Nephron progenitor cell (in vitro differentiated cells): ENCODE measurements at regions not wholly inside any gene's neighbourhood (a gene's known extent, or its start where the extent isn't known, plus 50 kb on each side); places are given as distances from the start of the nearest gene placed in this dataset.

Experiments used
- DNase-seq: peaks from one replicate; pipeline ENCODE4 v3.0.0; 2021
- H3K27ac Mint-ChIP-seq: 2 replicates; pipeline ENCODE4 v1.8.0; 2021; ENCODE audit warnings: mild to moderate bottlenecking, moderate library complexity, mixed read lengths
- H3K27me3 Mint-ChIP-seq: 2 replicates; pipeline ENCODE4 v1.8.0; 2021; ENCODE audit warnings: mild to moderate bottlenecking, low read depth, mixed read lengths; ENCODE audit not compliant: poor library complexity
- H3K36me3 Mint-ChIP-seq: 2 replicates; pipeline ENCODE4 v1.8.0; 2021; ENCODE audit warnings: low read depth, mixed read lengths
- H3K4me1 Mint-ChIP-seq: 2 replicates; pipeline ENCODE4 v1.8.0; 2021; ENCODE audit warnings: mixed read lengths
- H3K4me3 Mint-ChIP-seq: 2 replicates; pipeline ENCODE4 v1.8.0; 2021; ENCODE audit warnings: mild to moderate bottlenecking, moderate library complexity, mixed read lengths
- H3K9me3 Mint-ChIP-seq: 2 replicates; pipeline ENCODE4 v1.8.0; 2021; ENCODE audit warnings: mild to moderate bottlenecking, moderate library complexity, mixed read lengths
- TF ChIP-seq, protein P1 (sequence below): fragments of 200-600 bp; sonication (generic); IDR thresholded peaks from 2 replicates; pipeline ENCODE4 v1.5.0; 2021; ENCODE audit warnings: antibody characterized with exemption

DNA sequence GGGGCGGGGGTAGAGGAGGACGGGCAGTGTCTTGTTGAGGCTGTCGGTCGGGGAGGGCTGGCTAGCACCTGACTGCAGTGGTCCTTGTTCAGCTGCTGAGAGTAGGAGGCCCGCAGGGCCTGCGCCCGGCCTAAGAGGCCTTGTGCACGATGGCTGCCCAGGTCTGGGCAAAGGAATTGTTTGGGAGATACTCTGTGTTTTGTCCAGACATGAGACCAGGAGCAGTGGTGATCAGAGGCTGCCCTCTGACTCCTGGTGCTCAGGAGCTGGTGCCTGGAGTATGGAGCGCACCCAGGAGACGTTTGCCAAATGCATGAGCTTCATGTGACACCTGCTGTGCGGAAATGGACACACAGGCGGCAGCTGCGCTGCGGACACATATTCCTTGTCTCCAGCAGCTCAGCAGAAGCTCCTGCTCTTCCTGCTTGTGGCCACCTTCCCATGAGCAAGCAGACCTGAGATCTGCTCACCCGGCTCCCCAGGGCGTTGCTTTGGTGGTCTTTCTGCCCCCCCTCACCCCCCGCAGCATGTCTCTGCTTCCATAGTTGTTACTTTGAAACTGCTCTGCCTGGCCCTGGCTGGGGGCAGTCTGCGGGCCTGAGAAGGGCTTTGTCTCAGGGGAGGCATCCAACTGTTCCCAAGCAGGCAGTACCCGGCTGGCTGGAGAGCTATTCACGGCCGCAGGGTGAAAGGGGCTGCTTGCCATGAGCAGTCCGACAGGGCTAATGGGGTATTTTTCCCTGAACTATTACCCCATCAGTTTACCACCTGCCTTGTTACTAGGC, 163.9 kb downstream of the TEX29 start:
- TF ChIP-seq, protein P1, sequence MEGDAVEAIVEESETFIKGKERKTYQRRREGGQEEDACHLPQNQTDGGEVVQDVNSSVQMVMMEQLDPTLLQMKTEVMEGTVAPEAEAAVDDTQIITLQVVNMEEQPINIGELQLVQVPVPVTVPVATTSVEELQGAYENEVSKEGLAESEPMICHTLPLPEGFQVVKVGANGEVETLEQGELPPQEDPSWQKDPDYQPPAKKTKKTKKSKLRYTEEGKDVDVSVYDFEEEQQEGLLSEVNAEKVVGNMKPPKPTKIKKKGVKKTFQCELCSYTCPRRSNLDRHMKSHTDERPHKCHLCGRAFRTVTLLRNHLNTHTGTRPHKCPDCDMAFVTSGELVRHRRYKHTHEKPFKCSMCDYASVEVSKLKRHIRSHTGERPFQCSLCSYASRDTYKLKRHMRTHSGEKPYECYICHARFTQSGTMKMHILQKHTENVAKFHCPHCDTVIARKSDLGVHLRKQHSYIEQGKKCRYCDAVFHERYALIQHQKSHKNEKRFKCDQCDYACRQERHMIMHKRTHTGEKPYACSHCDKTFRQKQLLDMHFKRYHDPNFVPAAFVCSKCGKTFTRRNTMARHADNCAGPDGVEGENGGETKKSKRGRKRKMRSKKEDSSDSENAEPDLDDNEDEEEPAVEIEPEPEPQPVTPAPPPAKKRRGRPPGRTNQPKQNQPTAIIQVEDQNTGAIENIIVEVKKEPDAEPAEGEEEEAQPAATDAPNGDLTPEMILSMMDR, result no peak
- Mint-ChIP-seq H3K9me3 (peaks cover 41% of the 10 kb centered on the region), H3K27ac (no peak overlapping the region)

DNA sequence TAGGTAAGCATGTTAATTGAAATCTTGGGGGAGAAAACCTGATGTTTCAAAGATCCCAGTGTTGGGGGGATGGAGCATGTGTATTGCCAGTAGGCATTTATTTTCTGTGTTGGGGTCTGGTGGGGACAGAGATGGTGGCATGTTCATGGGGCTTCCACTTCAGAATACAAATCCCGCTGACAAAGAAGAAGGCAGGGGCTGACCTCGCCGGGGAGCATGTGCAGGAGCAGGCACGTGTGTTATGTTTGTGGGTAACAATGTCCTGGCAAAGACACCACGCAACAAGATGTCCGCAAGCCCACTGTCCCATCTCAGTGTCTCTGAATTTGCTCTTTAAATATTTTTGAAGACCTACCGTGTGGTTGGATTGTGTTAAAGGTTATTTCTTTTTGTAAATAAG, 164.5 kb downstream of the TEX29 start:
- peaks cover 41% of the 10 kb centered on the region for H3K9me3 Mint-ChIP-seq
- peaks cover 25% of the 10 kb centered on the region for H3K27me3 Mint-ChIP-seq
- H3K4me1 Mint-ChIP-seq, result peaks cover 5% of the 10 kb centered on the region
- no peak overlapping the region for H3K27ac Mint-ChIP-seq
- H3K4me3 Mint-ChIP-seq, result no peak overlapping the region
- H3K36me3 Mint-ChIP-seq, result no peaks in the 10 kb centered on the region
- TF ChIP-seq, protein P1, result no peak
- DNase-seq, result no peak

More for the DNA sequence above, 163.9 kb downstream of the TEX29 start:
- Mint-ChIP-seq H3K27me3 (peaks cover 24% of the 10 kb centered on the region), H3K4me3 (no peak overlapping the region), H3K36me3 (no peaks in the 10 kb centered on the region), H3K4me1 (peaks cover 5% of the 10 kb centered on the region)
- no peak for DNase-seq

DNA sequence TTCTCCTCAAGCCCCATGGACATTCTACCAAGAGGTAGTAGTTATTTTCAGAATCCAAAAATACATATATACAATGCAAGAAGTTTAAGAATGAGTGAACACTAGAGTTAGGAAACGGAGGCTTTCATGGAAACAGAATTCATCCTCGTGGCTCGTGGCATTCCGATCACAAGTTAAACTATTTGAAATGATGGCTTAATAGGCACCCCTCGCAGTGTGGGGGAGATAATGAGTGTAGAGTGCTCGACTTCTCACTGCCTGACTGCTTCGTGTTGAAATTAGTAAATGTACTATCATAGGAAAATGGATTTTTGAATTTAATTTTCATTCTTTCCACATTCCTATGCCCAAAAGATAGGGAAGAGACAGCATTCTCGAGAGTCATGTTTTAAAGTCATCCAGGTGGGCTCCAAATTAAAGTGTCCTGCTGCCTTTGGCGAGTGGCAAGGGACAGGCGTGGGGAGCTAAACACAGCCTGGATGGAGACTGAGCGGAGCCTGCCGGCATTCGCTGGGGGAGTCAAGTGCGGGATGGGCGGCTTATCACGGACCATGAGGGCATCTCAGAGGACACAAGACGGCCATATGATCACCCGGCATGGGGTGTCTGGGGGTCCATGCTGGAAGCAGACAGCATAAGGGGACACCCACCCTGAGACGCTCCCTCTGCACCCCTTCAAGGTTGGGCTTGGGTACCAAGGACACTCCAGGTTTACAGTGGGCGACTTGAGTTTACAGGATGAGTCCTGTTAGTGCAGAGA, 165.2 kb downstream of the TEX29 start:
- no peak overlapping the region for H3K27ac Mint-ChIP-seq
- peaks cover 41% of the 10 kb centered on the region for H3K9me3 Mint-ChIP-seq
- peaks cover 5% of the 10 kb centered on the region for H3K4me1 Mint-ChIP-seq
- H3K27me3 Mint-ChIP-seq, result peaks cover 20% of the 10 kb centered on the region
- TF ChIP-seq, protein P1, result no peak
- no peak overlapping the region for H3K4me3 Mint-ChIP-seq
- no peak for DNase-seq
- H3K36me3 Mint-ChIP-seq, result no peaks in the 10 kb centered on the region

DNA sequence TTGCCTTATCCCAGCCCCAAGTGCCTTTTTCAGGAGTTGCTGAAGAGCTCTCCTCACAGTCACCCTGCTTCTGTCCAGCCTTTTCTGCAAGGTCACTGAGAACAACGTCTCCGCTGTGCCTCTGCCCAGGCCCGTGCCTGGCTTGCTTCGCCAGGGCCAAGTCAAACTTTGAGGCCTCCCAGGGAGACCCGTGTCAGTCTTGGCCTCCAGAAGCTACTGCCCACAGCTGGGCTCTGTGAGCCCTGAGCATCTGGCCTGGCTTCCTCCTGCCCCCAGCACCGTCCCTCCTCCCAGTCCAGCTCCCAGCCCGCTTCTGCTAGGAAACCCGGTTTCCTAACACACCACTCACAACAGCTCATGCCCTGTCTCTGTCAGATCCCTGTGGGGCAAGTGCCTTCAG, 165.9 kb downstream of the TEX29 start:
- no peak overlapping the region for H3K27ac Mint-ChIP-seq
- H3K36me3 Mint-ChIP-seq, result no peaks in the 10 kb centered on the region
- no peak for DNase-seq
- no peak overlapping the region for H3K4me3 Mint-ChIP-seq
- peaks cover 17% of the 10 kb centered on the region for H3K27me3 Mint-ChIP-seq
- TF ChIP-seq, protein P1, result no peak
- peaks cover 41% of the 10 kb centered on the region for H3K9me3 Mint-ChIP-seq
- peaks cover 5% of the 10 kb centered on the region for H3K4me1 Mint-ChIP-seq

DNA sequence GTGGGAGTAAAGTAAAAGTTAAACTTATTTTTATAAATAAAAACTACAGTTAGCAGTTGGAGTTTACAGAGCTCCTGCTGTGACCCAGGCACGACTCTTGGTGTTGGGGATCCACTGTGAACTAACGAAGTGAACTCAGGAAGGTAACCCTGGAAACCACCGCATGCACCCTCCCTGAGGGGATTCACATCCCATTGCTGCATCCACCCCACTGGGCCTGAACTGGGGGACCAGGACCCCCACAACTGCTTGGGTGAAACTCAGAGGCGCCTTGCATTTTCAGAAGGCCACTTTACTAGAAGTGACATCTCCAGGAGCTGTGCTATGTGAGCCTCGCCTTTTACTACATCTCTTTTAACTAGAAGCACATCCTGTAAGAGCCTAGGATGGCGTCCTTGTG, 166.4 kb downstream of the TEX29 start:
- no peaks in the 10 kb centered on the region for H3K36me3 Mint-ChIP-seq
- no peak overlapping the region for H3K4me3 Mint-ChIP-seq
- TF ChIP-seq, protein P1, result no peak
- H3K27me3 Mint-ChIP-seq, result peaks cover 17% of the 10 kb centered on the region
- DNase-seq, result no peak
- H3K9me3 Mint-ChIP-seq, result peaks cover 41% of the 10 kb centered on the region
- H3K4me1 Mint-ChIP-seq, result peaks cover 5% of the 10 kb centered on the region
- H3K27ac Mint-ChIP-seq, result no peak overlapping the region
